ENCODE measurements at regions not wholly inside any gene's neighbourhood (a gene's known extent, or its start where the extent isn't known, plus 50 kb on each side); places are given as distances from the start of the nearest gene placed in this dataset.

DNA sequence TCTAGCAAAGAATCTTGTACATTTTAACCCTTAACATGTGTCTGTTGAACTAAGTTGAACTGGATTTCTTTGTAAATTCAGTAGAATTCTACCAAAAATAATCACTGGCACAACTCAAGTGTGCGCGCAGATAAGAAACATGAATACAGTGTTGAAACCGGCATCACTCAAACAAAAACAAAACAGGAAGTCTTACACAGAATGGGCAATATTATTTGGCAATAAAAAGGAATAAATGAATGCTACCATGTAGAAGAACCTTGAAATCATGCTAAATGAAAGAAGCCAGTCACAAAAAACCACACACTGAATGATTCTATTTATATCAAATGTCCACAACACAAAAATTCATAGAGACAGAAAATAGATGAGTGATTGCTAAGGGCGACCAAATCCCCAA, 102.9 kb upstream of the ZFHX3 start:
- no peaks in the 10 kb centered on the region for H3K9me3 ChIP-seq (ENCODE audit: control insufficient read depth, low read length)
- ATAC-seq (ENCODE audit: low FRiP score) (no peak), DNase-seq (no peak)
- H3K27ac ChIP-seq (ENCODE audit: low read depth in 1 of 2, low read length in 2 of 2) = no peak overlapping the region
- no peaks in the 10 kb centered on the region for H3K27me3 ChIP-seq (ENCODE audit: control insufficient read depth in 1 of 2, insufficient read depth in 2 of 2, low read length in 1 of 2)
- H3K36me3 ChIP-seq (ENCODE audit: control insufficient read depth in 1 of 2, insufficient read depth in 2 of 2, low read length in 1 of 2) = no peaks in the 10 kb centered on the region
- WGBS, 2 donors = 54 to 56% methylated on average over 4 of the region's 4 CpGs
- H3K4me3 ChIP-seq (ENCODE audit: low read length in 2 of 2) = no peak overlapping the region
- no peaks in the 10 kb centered on the region for H3K4me1 ChIP-seq (ENCODE audit: control insufficient read depth in 1 of 2, insufficient read depth in 2 of 2, low read length in 2 of 2)
- intact Hi-C loops (cut with DNase I) = no loop called here

DNA sequence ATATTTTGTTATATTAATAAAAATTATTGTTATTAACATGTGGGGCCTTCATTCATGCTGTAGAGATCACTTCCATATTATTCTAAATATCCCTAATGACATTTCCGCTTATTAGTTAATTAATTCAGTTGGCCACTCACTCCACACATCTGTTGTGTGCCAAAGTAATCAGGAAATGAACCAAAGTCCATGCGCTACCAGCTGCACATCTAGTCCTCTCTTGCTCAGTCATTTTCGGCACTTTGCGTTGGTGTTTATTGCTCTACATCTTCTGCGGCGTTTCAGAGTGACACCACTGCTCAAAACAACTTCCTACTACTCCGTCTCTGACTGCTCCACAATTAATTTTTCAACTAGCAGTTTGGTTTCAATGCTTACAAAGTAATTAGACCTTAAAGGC, 101.4 kb upstream of the ZFHX3 start:
- Histone ChIP-seq H3K9me3 (ENCODE audit: control insufficient read depth, low read length) (no peaks in the 10 kb centered on the region), H3K27ac (ENCODE audit: low read depth in 1 of 2, low read length in 2 of 2) (no peak overlapping the region), H3K4me1 (ENCODE audit: control insufficient read depth in 1 of 2, insufficient read depth in 2 of 2, low read length in 2 of 2) (no peaks in the 10 kb centered on the region), H3K27me3 (ENCODE audit: control insufficient read depth in 1 of 2, insufficient read depth in 2 of 2, low read length in 1 of 2) (no peaks in the 10 kb centered on the region), H3K4me3 (ENCODE audit: low read length in 2 of 2) (no peak overlapping the region), H3K36me3 (ENCODE audit: control insufficient read depth in 1 of 2, insufficient read depth in 2 of 2, low read length in 1 of 2) (no peaks in the 10 kb centered on the region)
- no peak for ATAC-seq (ENCODE audit: low FRiP score)
- intact Hi-C loops (cut with DNase I) = no loop called here
- no peak for DNase-seq
- 15 to 55% methylated on average over 7 of the region's 7 CpGs for WGBS, 2 donors

DNA sequence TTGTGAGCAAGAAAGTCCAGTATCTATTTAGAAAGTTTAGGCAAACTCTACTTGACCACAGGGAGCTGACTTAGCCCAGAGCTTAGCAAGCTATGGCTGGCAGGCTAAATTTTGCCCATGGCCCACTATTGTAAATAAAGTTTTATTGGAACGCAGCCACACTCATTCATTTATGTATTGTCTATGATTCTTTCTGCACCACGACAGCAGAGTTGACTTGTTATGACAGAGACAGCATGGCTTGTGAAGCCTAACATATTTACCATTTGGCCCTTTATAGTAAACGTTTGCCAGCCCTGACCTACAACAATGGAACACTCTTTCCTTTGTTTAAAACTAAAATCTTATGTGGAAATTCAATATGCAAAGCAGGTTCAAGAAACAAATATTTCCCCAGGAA, 100.0 kb upstream of the ZFHX3 start:
- no peak overlapping the region for H3K4me3 ChIP-seq (ENCODE audit: low read length in 2 of 2)
- no peak for ATAC-seq (ENCODE audit: low FRiP score)
- H3K9me3 ChIP-seq (ENCODE audit: control insufficient read depth, low read length) = no peaks in the 10 kb centered on the region
- no peak overlapping the region for H3K27ac ChIP-seq (ENCODE audit: low read depth in 1 of 2, low read length in 2 of 2)
- WGBS, 2 donors = 77 to 87% methylated on average over 3 of the region's 3 CpGs
- intact Hi-C loops (cut with DNase I) = no loop called here
- no peaks in the 10 kb centered on the region for H3K4me1 ChIP-seq (ENCODE audit: control insufficient read depth in 1 of 2, insufficient read depth in 2 of 2, low read length in 2 of 2)
- H3K36me3 ChIP-seq (ENCODE audit: control insufficient read depth in 1 of 2, insufficient read depth in 2 of 2, low read length in 1 of 2) = no peaks in the 10 kb centered on the region
- DNase-seq = no peak
- H3K27me3 ChIP-seq (ENCODE audit: control insufficient read depth in 1 of 2, insufficient read depth in 2 of 2, low read length in 1 of 2) = no peaks in the 10 kb centered on the region

- Histone ChIP-seq H3K9me3 (ENCODE audit: control insufficient read depth, low read length) (no peaks in the 10 kb centered on the region), H3K36me3 (ENCODE audit: control insufficient read depth in 1 of 2, insufficient read depth in 2 of 2, low read length in 1 of 2) (no peaks in the 10 kb centered on the region), H3K27ac (ENCODE audit: low read depth in 1 of 2, low read length in 2 of 2) (no peak overlapping the region), H3K27me3 (ENCODE audit: control insufficient read depth in 1 of 2, insufficient read depth in 2 of 2, low read length in 1 of 2) (no peaks in the 10 kb centered on the region), H3K4me1 (ENCODE audit: control insufficient read depth in 1 of 2, insufficient read depth in 2 of 2, low read length in 2 of 2) (no peaks in the 10 kb centered on the region), H3K4me3 (ENCODE audit: low read length in 2 of 2) (no peak overlapping the region)
- DNase-seq (no peak), ATAC-seq (ENCODE audit: low FRiP score) (no peak)
- 93% methylated on average over 10 of the region's 10 CpGs for WGBS, 2 donors
- intact Hi-C loops (cut with DNase I) = no loop called here
Observed at GRCh38 chr16:73145166-73145880, 97.4 kb upstream of the ZFHX3 start.

DNA sequence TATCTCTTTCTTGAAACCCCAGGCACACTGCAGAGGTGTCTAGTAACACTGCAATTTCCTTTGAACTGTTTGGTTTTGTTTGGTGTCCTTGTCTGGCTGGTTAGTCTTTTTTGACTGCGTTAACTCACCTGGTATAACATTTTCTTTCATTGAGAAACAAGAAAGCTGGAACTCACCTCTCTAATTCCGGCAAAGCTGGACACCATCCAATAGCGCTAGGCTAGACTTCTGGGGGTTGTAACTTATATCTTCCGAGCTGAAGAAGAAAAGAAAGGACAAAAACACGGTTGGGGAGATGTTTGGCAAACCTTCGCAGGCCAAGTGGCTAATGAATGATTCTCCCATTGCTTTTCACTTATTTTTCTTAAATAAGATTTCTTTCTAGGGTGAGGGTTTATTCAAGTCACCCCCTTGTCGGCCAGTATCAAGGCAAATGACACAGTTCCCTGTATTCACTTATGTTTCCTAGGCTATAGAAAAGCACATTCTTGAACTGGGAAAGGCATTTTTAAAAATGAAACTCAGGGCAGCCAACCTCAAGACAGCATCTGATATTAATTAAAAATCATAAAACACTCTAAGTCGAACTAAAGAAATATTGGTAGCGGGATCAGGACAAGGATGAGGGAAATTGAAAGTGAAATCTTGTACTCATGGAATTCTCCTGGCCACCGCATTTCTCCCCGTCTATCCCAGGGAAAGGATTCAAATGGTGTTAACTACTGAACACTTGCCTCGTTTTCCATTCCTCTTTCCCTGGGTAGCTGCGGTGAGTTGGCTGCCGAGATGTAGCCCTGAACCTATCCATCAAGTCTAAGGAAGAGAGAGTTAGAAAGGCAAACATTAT, 95.9 kb upstream of the ZFHX3 start:
- H3K27ac ChIP-seq (ENCODE audit: low read depth in 1 of 2, low read length in 2 of 2) = peak overlapping the region; percentile 51 to 79
- H3K27me3 ChIP-seq (ENCODE audit: control insufficient read depth in 1 of 2, insufficient read depth in 2 of 2, low read length in 1 of 2) = no peaks in the 10 kb centered on the region
- H3K4me1 ChIP-seq (ENCODE audit: control insufficient read depth in 1 of 2, insufficient read depth in 2 of 2, low read length in 2 of 2) = no peaks in the 10 kb centered on the region
- no peaks in the 10 kb centered on the region for H3K9me3 ChIP-seq (ENCODE audit: control insufficient read depth, low read length)
- no peaks in the 10 kb centered on the region for H3K36me3 ChIP-seq (ENCODE audit: control insufficient read depth in 1 of 2, insufficient read depth in 2 of 2, low read length in 1 of 2)
- no peak for DNase-seq
- peak overlapping the region; percentile 72 to 90 for H3K4me3 ChIP-seq (ENCODE audit: low read length in 2 of 2)
- 2 to 4% methylated on average over 14 of the region's 14 CpGs for WGBS, 2 donors
- intact Hi-C loops (cut with DNase I) = loop anchor here in 1 of 2 donors (5.0 kb wide), 1 partner anchor 51 kb away; no protein-coding TSS in a partner anchor
- peak; percentile 23 for ATAC-seq (ENCODE audit: low FRiP score)

DNA sequence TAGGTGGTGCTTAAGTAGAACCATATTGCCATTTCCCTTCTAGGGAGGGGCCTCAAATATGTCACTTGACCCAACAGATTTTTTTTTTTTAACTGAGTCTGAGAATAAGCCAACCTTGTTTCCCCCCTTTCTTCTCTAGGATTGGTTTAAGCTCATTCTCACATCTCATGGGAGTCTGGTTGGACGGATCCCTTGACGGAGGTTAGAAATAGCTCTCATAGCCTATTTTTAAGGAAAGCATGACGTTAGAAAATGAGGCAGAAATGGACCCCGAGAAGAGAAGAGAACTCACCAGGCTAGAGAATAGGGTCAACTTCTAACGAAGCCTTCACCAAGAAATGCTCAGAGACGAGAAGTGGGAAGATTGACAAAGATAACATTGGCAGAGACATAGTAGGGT, 95.1 kb upstream of the ZFHX3 start:
- intact Hi-C loops (cut with DNase I) = loop anchor here in 1 of 2 donors (5.0 kb wide), 1 partner anchor 51 kb away; no protein-coding TSS in a partner anchor
- Histone ChIP-seq H3K9me3 (ENCODE audit: control insufficient read depth, low read length) (no peaks in the 10 kb centered on the region), H3K36me3 (ENCODE audit: control insufficient read depth in 1 of 2, insufficient read depth in 2 of 2, low read length in 1 of 2) (no peaks in the 10 kb centered on the region), H3K27ac (ENCODE audit: low read depth in 1 of 2, low read length in 2 of 2) (peak overlapping the region; percentile 51 to 79), H3K27me3 (ENCODE audit: control insufficient read depth in 1 of 2, insufficient read depth in 2 of 2, low read length in 1 of 2) (no peaks in the 10 kb centered on the region), H3K4me1 (ENCODE audit: control insufficient read depth in 1 of 2, insufficient read depth in 2 of 2, low read length in 2 of 2) (no peaks in the 10 kb centered on the region), H3K4me3 (ENCODE audit: low read length in 2 of 2) (peak overlapping the region; percentile 72 to 90)
- DNase-seq = no peak
- WGBS, 2 donors = 1 to 9% methylated on average over 6 of the region's 6 CpGs
- ATAC-seq (ENCODE audit: low FRiP score) = peak; percentile 23

DNA sequence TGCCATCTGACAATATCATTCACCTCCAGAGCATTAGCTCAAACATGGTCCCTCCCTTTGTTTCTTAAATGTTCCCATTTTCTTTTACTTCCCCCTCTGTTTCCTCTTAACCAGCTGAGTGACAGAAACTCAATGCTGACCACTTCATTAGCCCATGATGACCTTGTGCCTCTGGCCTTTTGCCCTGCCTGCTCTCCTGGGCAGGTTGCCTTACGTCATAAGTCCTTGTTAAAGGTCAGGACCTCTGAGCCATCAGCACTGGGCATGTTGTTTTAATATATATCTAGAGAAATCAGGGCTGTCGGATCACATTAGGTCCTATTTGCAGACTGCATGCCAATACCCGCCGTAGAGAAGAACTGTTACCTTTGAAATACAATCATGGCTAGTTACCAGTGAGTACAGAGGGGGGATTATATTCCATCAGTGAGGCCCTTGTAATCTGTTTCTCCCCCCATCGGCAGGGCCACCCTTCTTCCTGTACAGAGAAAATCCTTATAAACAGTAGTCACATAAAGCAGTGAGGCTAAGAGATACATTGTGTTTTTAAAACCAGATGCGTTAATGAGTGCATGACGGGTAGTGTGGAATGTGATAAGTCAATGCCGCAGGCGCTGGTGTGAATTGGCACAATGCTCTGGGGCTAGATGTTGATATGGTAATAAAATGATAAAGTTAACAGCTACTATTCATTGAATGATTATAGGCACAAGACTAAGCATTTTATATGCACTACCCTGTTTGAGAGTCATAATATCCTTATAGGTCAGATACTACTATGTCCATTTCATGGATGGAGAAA, 94.3 kb upstream of the ZFHX3 start:
- H3K4me3 ChIP-seq (ENCODE audit: low read length in 2 of 2) = no peak overlapping the region
- no peaks in the 10 kb centered on the region for H3K9me3 ChIP-seq (ENCODE audit: control insufficient read depth, low read length)
- 78 to 81% methylated on average over 9 of the region's 9 CpGs for WGBS, 2 donors
- peak overlapping the region in 1 of 2 donors; percentile 51 for H3K27ac ChIP-seq (ENCODE audit: low read depth in 1 of 2, low read length in 2 of 2)
- H3K36me3 ChIP-seq (ENCODE audit: control insufficient read depth in 1 of 2, insufficient read depth in 2 of 2, low read length in 1 of 2) = no peaks in the 10 kb centered on the region
- H3K4me1 ChIP-seq (ENCODE audit: control insufficient read depth in 1 of 2, insufficient read depth in 2 of 2, low read length in 2 of 2) = no peaks in the 10 kb centered on the region
- DNase-seq = no peak
- ATAC-seq (ENCODE audit: low FRiP score) = no peak
- intact Hi-C loops (cut with DNase I) = loop anchor here in 1 of 2 donors (5.0 kb wide), 1 partner anchor 50 kb away; no protein-coding TSS in a partner anchor
- H3K27me3 ChIP-seq (ENCODE audit: control insufficient read depth in 1 of 2, insufficient read depth in 2 of 2, low read length in 1 of 2) = no peaks in the 10 kb centered on the region

DNA sequence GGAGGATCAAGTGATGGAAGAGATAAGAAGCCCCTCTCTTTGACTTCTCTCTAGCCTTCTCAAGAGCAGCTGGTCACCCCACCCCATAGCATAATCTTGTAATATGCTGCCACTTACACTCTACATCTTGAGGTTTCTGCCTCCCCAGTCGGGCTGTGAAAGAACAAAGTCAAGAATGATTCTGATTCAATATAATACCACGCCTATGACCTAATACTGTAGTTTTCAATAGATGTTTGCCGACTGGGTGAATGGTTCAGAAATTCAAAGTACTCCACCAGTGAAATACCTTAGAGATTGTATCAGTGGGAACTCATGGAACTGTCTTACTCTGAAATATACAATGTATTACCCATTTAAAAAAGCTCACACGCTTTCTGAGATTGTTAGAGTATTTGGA, 93.0 kb upstream of the ZFHX3 start:
- no peak overlapping the region for H3K27ac ChIP-seq (ENCODE audit: low read depth in 1 of 2, low read length in 2 of 2)
- WGBS, 2 donors = 67 to 71% methylated on average over 4 of the region's 4 CpGs
- no peaks in the 10 kb centered on the region for H3K9me3 ChIP-seq (ENCODE audit: control insufficient read depth, low read length)
- H3K4me1 ChIP-seq (ENCODE audit: control insufficient read depth in 1 of 2, insufficient read depth in 2 of 2, low read length in 2 of 2) = no peaks in the 10 kb centered on the region
- no peak for ATAC-seq (ENCODE audit: low FRiP score)
- no peak for DNase-seq
- intact Hi-C loops (cut with DNase I) = loop anchor here in 1 of 2 donors (5.0 kb wide), 1 partner anchor 49 kb away; no protein-coding TSS in a partner anchor
- no peaks in the 10 kb centered on the region for H3K27me3 ChIP-seq (ENCODE audit: control insufficient read depth in 1 of 2, insufficient read depth in 2 of 2, low read length in 1 of 2)
- H3K36me3 ChIP-seq (ENCODE audit: control insufficient read depth in 1 of 2, insufficient read depth in 2 of 2, low read length in 1 of 2) = no peaks in the 10 kb centered on the region
- H3K4me3 ChIP-seq (ENCODE audit: low read length in 2 of 2) = no peak overlapping the region

Data from aorta (tissue), 5 donors.